ENCODE measurements at regions not wholly inside any gene's neighbourhood (a gene's known extent, or its start where the extent isn't known, plus 50 kb on each side); places are given as distances from the start of the nearest gene placed in this dataset.

DNA sequence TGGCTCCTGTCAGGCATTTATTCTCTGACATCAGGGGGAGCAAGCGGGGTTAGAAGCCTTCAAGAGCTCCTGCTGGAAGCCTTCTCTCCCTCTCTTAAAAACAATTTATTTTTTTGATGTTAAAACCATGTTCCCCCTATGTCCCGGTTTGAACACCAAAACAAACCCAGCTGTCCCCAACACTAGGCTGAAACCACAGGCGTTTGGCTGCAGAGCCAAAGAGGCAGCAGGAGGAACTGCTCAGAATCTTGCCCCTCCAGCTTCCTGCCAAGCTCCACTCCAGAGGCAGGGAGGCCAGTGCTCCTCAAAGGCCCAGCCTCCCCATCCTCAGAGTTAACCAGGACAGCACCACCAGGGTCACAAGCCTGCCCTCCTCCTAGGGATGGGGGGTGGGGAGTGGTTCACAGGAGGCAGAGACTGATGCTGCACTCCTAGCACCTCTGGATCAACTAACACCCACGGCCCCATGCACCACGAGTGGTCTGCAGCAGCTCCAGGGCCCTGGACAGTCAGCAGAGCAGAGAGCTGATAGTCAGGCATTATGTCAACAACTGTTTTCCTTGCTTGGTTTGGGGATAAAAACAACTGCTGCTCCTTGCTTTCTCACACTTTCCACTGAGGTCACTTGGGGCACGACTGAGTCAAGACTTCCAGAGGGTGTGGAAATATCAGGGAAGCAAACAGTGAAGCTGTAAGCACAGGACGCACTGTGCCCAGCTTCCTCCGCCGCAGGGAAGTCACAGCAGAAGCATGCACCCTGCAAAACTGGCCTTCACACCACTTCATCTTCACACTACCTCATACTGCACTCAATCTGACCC is 96.5 kb upstream of the ADRA1B start:
- no peak for DNase-seq (ENCODE audit: low read depth)

DNA sequence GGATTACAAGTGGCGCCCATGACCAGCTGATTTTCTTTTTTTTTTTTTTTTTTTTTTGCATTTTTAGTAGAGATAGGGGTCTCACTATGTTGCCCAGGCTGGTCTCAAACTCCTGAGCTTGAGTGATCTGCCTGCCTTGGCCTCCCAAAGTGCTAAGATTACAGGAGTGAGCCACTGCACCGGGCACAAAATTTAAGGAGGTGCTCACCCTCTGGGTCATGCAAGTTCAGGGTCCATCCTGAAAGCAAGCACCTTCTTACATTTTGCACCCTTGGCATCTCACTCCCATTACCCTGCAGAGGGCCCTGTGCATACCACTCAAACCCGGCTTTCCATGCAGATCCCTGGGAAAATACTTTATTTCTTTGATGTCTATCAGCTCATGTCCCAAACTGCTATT is 95.6 kb upstream of the ADRA1B start:
- DNase-seq (ENCODE audit: low read depth) = no peak

DNA sequence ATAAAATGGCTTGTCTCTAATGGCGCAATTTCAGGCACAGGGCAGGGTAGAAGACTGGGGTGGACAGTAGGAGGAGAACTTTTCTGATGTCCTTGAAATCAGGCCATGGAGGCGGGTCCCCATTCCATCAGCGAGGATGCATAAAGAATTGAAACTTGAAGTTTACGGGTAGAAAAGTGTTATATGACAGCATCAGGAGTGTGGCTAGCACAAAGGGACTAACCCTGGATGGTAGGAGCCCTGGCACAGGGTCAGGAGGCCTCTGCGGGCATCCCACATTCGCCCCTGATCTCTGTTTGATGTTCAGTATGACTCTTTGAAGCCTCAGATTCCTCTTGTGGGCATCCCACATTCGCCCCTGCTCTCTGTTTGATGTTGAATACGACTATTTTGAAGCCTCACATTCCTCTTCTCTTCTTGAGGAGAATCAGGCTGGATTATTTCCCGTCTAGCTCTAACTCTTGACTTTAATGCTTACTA is 94.8 kb upstream of the ADRA1B start:
- DNase-seq (ENCODE audit: low read depth) = no peak

- DNase-seq (ENCODE audit: low read depth) = no peak
Observed at GRCh38 chr5:159824188-159825161, 91.8 kb upstream of the ADRA1B start.

GRCh38 chr5:159825551-159826051 is 90.7 kb upstream of the ADRA1B start:
- DNase-seq (ENCODE audit: low read depth) = no peak

- DNase-seq (ENCODE audit: low read depth) = no peak
Observed at GRCh38 chr5:159826351-159827214, 89.7 kb upstream of the ADRA1B start.

- no peak for DNase-seq (ENCODE audit: low read depth)
Observed at GRCh38 chr5:159827861-159828260, 88.4 kb upstream of the ADRA1B start.

- DNase-seq (ENCODE audit: low read depth) = no peak
Observed at GRCh38 chr5:159832073-159832472, 84.2 kb upstream of the ADRA1B start.

GRCh38 chr5:159833088-159833487 is 83.2 kb upstream of the ADRA1B start:
- no peak for DNase-seq (ENCODE audit: low read depth)

- no peak for DNase-seq (ENCODE audit: low read depth)
Observed at GRCh38 chr5:159833846-159834245, 82.4 kb upstream of the ADRA1B start.

DNA sequence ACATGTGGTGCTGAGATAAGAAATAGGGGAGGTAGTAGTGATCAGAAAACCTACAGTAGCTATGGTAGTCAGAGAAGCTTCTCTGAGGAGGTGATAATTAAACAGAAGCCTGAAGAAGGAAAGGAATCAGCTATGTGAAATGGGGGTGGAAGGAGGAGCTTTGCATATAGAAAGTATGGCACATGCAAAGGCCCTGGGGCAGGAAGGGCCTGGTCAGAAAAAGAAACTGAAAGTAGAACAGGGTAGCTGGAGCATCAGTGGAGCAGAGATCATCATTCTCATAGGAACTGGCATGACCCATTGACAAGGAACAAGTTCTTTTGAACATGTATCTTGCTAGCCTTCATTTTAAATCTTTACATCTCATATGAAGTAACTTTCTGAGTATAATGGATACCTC is 80.7 kb upstream of the ADRA1B start:
- DNase-seq (ENCODE audit: low read depth) = no peak

DNA sequence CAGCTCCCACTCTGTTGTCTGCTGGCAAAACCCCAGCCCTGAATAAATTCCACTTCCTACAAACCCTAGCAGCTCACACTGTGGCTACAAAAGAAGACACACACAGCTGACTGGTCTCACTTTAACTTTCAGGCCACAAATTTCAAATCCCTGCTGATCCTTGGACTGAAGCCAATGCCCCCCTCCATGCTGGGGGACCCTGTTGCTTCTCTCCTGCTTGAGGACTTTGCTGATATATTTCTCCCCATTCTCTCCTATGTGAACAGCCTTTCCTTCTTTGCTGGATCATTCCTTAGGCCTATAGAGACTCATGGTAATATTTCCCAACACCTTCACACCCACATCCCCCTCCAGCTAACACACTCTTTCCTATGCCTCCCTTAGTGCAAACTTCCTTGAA is 79.6 kb upstream of the ADRA1B start:
- DNase-seq (ENCODE audit: low read depth) = no peak

- DNase-seq (ENCODE audit: low read depth) = no peak
Observed at GRCh38 chr5:159837860-159838259, 78.4 kb upstream of the ADRA1B start.

GRCh38 chr5:159838551-159839222 is 77.6 kb upstream of the ADRA1B start:
- DNase-seq (ENCODE audit: low read depth) = no peak

- no peak for DNase-seq (ENCODE audit: low read depth)
Observed at GRCh38 chr5:159844267-159845121, 71.8 kb upstream of the ADRA1B start.

- no peak for DNase-seq (ENCODE audit: low read depth)
Observed at GRCh38 chr5:159849437-159850083, 66.7 kb upstream of the ADRA1B start.

DNA sequence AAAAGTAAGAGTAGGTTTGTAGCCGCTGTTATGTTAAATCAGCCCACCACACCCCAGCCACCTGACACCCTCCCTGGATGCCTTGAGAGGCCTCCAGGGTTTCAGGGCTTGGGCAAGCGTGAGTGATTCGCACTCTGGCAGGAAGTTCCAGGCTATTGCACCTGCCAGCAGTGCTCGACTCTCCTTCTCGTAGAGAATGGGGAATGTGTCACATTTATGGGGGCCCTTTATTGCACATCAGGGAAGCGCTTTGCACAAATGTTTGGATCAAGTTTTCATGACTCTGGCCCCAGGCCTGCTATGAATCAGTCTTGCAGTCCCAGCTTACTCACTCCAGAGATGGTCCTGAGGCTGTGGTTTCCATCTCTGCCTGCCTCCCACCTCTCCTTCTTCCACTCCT is 66.1 kb upstream of the ADRA1B start:
- DNase-seq (ENCODE audit: low read depth) = no peak

DNA sequence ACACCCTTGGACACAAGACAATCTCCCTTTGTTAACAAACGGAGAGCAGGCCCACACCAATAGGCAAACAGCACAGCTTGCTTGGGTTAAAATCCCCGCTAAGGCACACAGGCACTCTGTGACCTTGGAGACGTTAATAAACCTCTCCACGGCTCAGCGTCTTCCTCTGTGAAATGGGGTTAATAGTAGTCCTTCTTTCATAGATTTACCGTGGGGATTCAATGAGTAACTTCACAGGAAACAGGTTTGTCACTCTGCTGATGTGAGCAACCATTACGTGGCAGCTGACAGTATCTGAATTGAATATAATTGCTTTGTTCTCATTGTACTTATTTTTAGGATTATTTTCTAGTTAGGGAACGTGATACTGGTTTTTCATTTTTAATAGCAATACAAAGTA is 65.2 kb upstream of the ADRA1B start:
- DNase-seq (ENCODE audit: low read depth) = no peak

GRCh38 chr5:159854916-159855315 is 61.4 kb upstream of the ADRA1B start:
- no peak for DNase-seq (ENCODE audit: low read depth)

All from activated T-helper 1 cell treated with Interleukin-2 at 50 U/mL for 16 hours (primary cell).